Neural cell (in vitro differentiated cells): ENCODE measurements at regions not wholly inside any gene's neighbourhood (a gene's known extent, or its start where the extent isn't known, plus 50 kb on each side); places are given as distances from the start of the nearest gene placed in this dataset.
"Not testable (repeated sequence)": the region's sequence is repeated elsewhere in the genome, so short reads cannot be mapped to it uniquely, and the experiment has no call there.

Experiments used
- H2AFZ ChIP-seq: fragments of 200-600, 300-800 bp; sonication (generic), shearing (Covaris generic); 2 replicates; pipeline ENCODE4 v1.6.0; 2014; ENCODE audit warnings: low read depth, mild to moderate bottlenecking, antibody characterized with exemption, low read length, moderate library complexity
- H3F3A ChIP-seq: fragments of 200-600 bp; shearing (Covaris generic); 2 replicates; pipeline ENCODE4 v1.6.1; 2016; ENCODE audit warnings: mild to moderate bottlenecking, moderate library complexity, mixed read lengths, antibody characterized with exemption, low read length; ENCODE audit not compliant: insufficient read depth, poor library complexity, severe bottlenecking
- H3K27ac ChIP-seq: fragments of 200-600, 300-800 bp; sonication (generic), shearing (Covaris generic); 2 replicates; pipeline ENCODE4 v1.5.1; 2014; ENCODE audit warnings: mild to moderate bottlenecking, low read length, moderate library complexity
- H3K27me3 ChIP-seq: fragments of 300-800, 200-600 bp; sonication (generic), shearing (Covaris generic); 2 replicates; pipeline ENCODE4 v1.6.0; 2014; ENCODE audit warnings: mild to moderate bottlenecking, low read depth, low read length, moderate library complexity; ENCODE audit not compliant: insufficient read depth
- H3K36me3 ChIP-seq: fragments of 300-800, 200-600 bp; sonication (generic), shearing (Covaris generic); 2 replicates; pipeline ENCODE4 v1.5.1; 2014; ENCODE audit warnings: mild to moderate bottlenecking, antibody characterized with exemption, low read length, moderate library complexity; ENCODE audit not compliant: insufficient read depth
- H3K4me2 ChIP-seq: fragments of 300-800, 200-600 bp; sonication (generic), shearing (Covaris generic); 2 replicates; pipeline ENCODE4 v1.6.0; 2014; ENCODE audit warnings: mild to moderate bottlenecking, low read length
- H3K4me3 ChIP-seq: fragments of 300-800, 200-600 bp; sonication (generic), shearing (Covaris generic); 2 replicates; pipeline ENCODE4 v1.5.1; 2014; ENCODE audit warnings: mild to moderate bottlenecking, low read length, moderate library complexity
- H3K79me2 ChIP-seq: fragments of 200-600 bp; shearing (Covaris generic); replicated peaks from 2 replicates; pipeline ENCODE4 v1.6.0; 2014; ENCODE audit warnings: mild to moderate bottlenecking, low read length, moderate library complexity; ENCODE audit not compliant: insufficient read depth
- H3K9ac ChIP-seq: fragments of 300-800, 200-600 bp; sonication (generic), shearing (Covaris generic); 2 replicates; pipeline ENCODE4 v1.6.1; 2016; ENCODE audit warnings: mild to moderate bottlenecking, low read length, mixed read lengths
- H3K9me2 ChIP-seq: fragments of 200-600 bp; shearing (Covaris generic); 2 replicates; pipeline ENCODE4 v1.6.1; 2016; ENCODE audit warnings: mild to moderate bottlenecking, low read length, mixed read lengths; ENCODE audit not compliant: insufficient read depth
- H3K9me3 ChIP-seq: fragments of 200-600, 300-800 bp; sonication (generic), shearing (Covaris generic); 2 replicates; pipeline ENCODE4 v1.6.1; 2016; ENCODE audit warnings: mild to moderate bottlenecking, mixed run types, low read length, moderate library complexity, mixed read lengths
- H4K20me1 ChIP-seq: fragments of 200-600 bp; shearing (Covaris generic); 2 replicates; pipeline ENCODE4 v1.6.1; 2016; ENCODE audit warnings: mild to moderate bottlenecking, mixed run types; ENCODE audit not compliant: insufficient read depth
- EP300 ChIP-seq: fragments of 450-650 bp; conservative IDR thresholded peaks from 2 replicates; pipeline ENCODE4 v1.6.1; 2014; ENCODE audit warnings: antibody characterized with exemption, mild to moderate bottlenecking, moderate library complexity; ENCODE audit not compliant: poor library complexity, severe bottlenecking
- EZH2 ChIP-seq: fragments of 200-600, 300-800 bp; shearing (Covaris generic), sonication (generic); IDR thresholded peaks from 2 replicates; pipeline ENCODE4 v1.6.1; 2014; ENCODE audit warnings: antibody characterized with exemption, low read length, borderline replicate concordance, mild to moderate bottlenecking; ENCODE audit not compliant: insufficient read depth, poor library complexity, severe bottlenecking
- MXI1 ChIP-seq: fragments of 450-650 bp; conservative IDR thresholded peaks from 2 replicates; pipeline ENCODE4 v1.6.1; 2014; ENCODE audit warnings: antibody characterized with exemption, mild to moderate bottlenecking; ENCODE audit not compliant: poor library complexity, severe bottlenecking
- POLR2AphosphoS5 ChIP-seq: IDR thresholded peaks from 2 replicates; pipeline ENCODE4 v1.6.1; 2012
- RAD21 ChIP-seq: fragments of 450-650 bp; conservative IDR thresholded peaks from 2 replicates; pipeline ENCODE4 v1.6.1; 2014; ENCODE audit warnings: antibody characterized with exemption, mild to moderate bottlenecking, moderate library complexity
- SMC3 ChIP-seq: fragments of 450-650 bp; conservative IDR thresholded peaks from 2 replicates; pipeline ENCODE4 v1.6.1; 2014; ENCODE audit warnings: antibody characterized with exemption, mild to moderate bottlenecking, moderate library complexity; ENCODE audit not compliant: poor library complexity
- TAF1 ChIP-seq: IDR thresholded peaks from 2 replicates; pipeline ENCODE4 v1.6.1; 2012; ENCODE audit warnings: low read depth
- TF ChIP-seq, protein P1 (sequence below): fragments of 450-650 bp; IDR thresholded peaks from 2 replicates; pipeline ENCODE4 v1.5.1; 2014; ENCODE audit warnings: antibody characterized with exemption, mild to moderate bottlenecking, moderate library complexity; ENCODE audit not compliant: poor library complexity, severe bottlenecking
- TF ChIP-seq, protein P2 (sequence below): IDR thresholded peaks from 2 replicates; pipeline ENCODE4 v1.6.1; 2012; ENCODE audit warnings: borderline replicate concordance

DNA sequence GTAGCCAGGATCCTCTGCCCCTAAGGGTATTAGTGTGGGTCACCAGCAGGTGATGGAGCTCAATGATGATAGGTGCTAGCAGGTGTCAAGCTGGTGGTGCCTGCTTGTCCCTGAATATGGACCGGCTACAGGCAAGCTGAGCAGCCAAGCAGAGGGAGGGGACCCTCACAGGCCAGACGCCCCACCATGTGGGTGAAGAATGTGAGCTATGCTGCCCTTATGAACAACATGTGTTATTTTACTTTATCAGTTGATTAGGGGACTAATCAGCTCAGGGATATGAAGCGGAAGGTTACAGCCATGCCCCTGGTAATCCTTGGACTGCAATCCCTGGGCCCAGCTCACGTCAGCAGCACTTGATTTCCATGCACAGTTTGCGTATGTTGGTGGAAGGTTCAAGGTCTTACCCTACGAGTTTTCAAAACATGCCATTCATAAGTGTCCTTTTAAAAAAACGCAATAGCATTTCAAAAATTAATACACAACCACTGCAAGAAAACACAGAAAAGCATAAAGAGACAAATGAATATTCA, 106.0 kb downstream of the CDC7 start:
- Histone ChIP-seq H4K20me1 (no peaks in the 10 kb centered on the region), H3K4me2 (no peak overlapping the region), H3K9ac (no peak overlapping the region), H3K9me2 (no peaks in the 10 kb centered on the region), H3K27me3 (no peaks in the 10 kb centered on the region), H3K9me3 (no peaks in the 10 kb centered on the region), H3F3A (no peaks in the 10 kb centered on the region), H3K27ac (no peak overlapping the region), H2AFZ (no peak overlapping the region), H3K4me3 (no peak overlapping the region), H3K79me2 (no peaks in the 10 kb centered on the region), H3K36me3 (no peaks in the 10 kb centered on the region)
- TF ChIP-seq MXI1 (no peak), SMC3 (no peak), EP300 (no peak), RAD21 (no peak), TAF1 (no peak), POLR2AphosphoS5 (no peak)
- TF ChIP-seq, protein P1, sequence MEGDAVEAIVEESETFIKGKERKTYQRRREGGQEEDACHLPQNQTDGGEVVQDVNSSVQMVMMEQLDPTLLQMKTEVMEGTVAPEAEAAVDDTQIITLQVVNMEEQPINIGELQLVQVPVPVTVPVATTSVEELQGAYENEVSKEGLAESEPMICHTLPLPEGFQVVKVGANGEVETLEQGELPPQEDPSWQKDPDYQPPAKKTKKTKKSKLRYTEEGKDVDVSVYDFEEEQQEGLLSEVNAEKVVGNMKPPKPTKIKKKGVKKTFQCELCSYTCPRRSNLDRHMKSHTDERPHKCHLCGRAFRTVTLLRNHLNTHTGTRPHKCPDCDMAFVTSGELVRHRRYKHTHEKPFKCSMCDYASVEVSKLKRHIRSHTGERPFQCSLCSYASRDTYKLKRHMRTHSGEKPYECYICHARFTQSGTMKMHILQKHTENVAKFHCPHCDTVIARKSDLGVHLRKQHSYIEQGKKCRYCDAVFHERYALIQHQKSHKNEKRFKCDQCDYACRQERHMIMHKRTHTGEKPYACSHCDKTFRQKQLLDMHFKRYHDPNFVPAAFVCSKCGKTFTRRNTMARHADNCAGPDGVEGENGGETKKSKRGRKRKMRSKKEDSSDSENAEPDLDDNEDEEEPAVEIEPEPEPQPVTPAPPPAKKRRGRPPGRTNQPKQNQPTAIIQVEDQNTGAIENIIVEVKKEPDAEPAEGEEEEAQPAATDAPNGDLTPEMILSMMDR = no peak

DNA sequence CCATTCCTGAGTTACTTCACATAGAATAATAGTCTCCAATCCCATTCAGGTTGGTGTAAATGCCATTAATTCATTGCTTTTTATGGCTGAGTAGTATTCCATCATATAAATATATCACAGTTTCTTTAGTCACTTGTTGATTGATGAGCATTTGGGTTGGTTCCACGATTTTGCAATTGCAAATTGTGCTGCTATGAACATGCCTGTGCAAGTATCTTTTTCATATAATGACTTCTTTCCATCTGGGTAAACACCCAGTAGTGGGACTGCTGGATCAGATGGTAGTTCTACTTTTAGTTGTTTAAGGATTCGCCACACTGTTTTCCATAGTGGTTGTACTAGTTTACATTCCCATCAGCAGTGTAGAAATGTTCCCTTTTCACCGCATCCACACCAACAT, 107.0 kb downstream of the CDC7 start:
- H3K9me3 ChIP-seq, H3K9me2 ChIP-seq, H3K36me3 ChIP-seq, H3K4me3 ChIP-seq, H3K79me2 ChIP-seq, H3F3A ChIP-seq, H4K20me1 ChIP-seq, H3K27me3 ChIP-seq, H2AFZ ChIP-seq, H3K9ac ChIP-seq, H3K27ac ChIP-seq, H3K4me2 ChIP-seq: not testable (repeated sequence)

DNA sequence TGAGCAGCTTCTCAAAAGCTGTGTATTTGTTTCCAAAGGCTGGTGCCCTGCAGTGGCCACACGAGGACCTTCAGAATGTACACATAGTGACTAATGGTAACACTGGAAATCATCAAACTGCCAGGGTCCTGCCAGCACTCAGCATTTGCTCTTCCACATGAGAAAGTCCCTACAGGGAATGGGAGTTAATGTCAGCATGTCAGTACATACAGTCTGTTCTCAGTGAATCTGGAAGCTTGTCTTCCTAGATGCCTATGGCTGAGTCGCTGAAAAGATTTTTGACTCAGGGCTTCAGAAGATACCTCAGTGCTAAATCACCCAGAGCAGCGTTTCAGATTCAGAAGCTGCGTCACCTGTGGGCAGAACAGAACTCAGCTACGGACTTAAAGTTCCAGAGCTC, 108.2 kb downstream of the CDC7 start:
- Histone ChIP-seq H3F3A (no peaks in the 10 kb centered on the region), H3K9me3 (no peaks in the 10 kb centered on the region), H2AFZ (no peak overlapping the region), H3K9ac (no peak overlapping the region), H3K4me2 (no peak overlapping the region), H3K9me2 (no peaks in the 10 kb centered on the region), H3K79me2 (no peaks in the 10 kb centered on the region), H3K36me3 (no peaks in the 10 kb centered on the region), H4K20me1 (no peaks in the 10 kb centered on the region), H3K27me3 (no peaks in the 10 kb centered on the region), H3K27ac (no peak overlapping the region), H3K4me3 (no peak overlapping the region)
- TF ChIP-seq EP300 = no peak
- TF ChIP-seq, protein P1 = no peak
- TF ChIP-seq SMC3 = no peak
- TF ChIP-seq RAD21 = no peak
- TF ChIP-seq, protein P2, sequence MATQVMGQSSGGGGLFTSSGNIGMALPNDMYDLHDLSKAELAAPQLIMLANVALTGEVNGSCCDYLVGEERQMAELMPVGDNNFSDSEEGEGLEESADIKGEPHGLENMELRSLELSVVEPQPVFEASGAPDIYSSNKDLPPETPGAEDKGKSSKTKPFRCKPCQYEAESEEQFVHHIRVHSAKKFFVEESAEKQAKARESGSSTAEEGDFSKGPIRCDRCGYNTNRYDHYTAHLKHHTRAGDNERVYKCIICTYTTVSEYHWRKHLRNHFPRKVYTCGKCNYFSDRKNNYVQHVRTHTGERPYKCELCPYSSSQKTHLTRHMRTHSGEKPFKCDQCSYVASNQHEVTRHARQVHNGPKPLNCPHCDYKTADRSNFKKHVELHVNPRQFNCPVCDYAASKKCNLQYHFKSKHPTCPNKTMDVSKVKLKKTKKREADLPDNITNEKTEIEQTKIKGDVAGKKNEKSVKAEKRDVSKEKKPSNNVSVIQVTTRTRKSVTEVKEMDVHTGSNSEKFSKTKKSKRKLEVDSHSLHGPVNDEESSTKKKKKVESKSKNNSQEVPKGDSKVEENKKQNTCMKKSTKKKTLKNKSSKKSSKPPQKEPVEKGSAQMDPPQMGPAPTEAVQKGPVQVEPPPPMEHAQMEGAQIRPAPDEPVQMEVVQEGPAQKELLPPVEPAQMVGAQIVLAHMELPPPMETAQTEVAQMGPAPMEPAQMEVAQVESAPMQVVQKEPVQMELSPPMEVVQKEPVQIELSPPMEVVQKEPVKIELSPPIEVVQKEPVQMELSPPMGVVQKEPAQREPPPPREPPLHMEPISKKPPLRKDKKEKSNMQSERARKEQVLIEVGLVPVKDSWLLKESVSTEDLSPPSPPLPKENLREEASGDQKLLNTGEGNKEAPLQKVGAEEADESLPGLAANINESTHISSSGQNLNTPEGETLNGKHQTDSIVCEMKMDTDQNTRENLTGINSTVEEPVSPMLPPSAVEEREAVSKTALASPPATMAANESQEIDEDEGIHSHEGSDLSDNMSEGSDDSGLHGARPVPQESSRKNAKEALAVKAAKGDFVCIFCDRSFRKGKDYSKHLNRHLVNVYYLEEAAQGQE = no peak
- no peak for TF ChIP-seq MXI1
- TF ChIP-seq POLR2AphosphoS5 = no peak
- TF ChIP-seq EZH2 = no peak
- TF ChIP-seq TAF1 = no peak
